ENCODE measurements at regions not wholly inside any gene's neighbourhood (a gene's known extent, or its start where the extent isn't known, plus 50 kb on each side); places are given as distances from the start of the nearest gene placed in this dataset.

DNA sequence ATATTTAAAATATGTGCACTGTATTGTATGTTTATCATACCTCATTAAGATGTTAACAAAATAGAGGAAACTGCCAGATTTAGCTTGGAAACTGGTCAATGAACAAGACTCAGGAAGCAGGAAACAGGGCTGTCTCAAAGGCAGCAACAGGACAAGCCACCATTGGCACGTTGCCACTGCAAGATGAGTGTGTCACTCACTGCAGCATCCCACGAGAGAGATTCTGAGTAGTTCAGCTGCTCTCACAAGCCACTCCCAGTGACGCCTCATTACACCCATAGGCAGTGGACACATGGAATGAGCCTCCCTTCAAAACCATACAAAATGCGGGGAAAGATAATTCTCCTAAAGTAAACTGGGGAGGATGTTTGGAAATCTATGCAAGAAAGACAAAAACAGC, 181.9 kb upstream of the DLGAP1 start:
- no peak for DNase-seq

DNA sequence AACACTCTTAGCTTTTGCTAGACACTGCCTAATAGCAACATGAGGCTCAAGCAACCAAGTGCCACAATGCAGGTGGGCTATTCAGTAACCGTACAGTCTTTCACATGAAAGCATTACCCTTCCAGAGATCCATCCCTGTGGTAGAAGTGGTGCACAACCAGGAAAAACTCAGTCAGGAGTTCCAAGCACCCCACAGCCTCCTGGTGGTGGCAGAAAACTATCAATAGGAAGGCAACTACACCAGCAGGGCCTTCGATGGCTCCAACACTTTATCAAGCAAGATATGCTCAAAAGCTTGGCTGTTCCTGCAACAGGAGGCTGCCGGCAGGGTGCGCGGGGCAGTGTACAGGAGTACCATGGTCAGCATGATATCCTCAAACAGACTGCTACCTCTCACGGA, 176.1 kb upstream of the DLGAP1 start:
- no peak for DNase-seq

DNA sequence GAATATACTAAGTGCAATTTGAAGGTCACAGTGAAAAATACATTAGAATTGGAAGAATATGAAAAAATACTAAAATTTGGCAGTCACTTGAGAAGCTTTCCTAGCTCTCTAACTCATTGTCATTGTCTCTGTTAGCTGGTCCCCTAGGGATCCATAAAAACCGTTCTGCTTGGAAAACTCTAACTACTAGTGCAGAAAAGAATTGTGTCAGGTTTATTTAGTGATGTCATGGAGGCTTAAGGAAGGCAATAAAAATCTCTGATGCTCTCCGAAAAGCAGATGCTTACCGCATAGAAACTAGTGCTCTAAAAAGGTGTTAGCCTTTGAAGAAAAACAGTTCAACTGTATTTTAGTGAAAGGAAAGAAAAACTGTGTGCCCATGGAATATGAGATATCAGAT, 150.1 kb upstream of the DLGAP1 start:
- DNase-seq: no peak

DNA sequence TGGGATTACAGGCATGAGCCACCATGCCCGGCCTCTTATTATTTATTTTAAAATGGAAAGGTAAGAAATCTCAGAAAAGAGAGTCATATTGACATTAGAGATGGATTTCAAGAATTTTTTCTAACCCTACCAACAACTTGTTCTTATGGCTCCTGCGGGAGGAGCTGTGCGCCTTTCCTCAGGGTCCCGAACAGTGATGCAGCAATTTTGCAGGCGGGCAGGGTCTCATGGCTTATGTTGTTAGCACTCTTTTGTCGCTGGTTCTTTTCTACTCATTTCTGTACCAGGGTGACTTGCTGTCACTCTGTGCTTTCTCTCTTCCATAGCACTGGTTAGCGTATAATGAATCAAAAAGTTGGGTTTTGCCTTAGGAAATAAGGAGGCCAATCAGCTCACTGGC, 148.8 kb upstream of the DLGAP1 start:
- DNase-seq: no peak

DNA sequence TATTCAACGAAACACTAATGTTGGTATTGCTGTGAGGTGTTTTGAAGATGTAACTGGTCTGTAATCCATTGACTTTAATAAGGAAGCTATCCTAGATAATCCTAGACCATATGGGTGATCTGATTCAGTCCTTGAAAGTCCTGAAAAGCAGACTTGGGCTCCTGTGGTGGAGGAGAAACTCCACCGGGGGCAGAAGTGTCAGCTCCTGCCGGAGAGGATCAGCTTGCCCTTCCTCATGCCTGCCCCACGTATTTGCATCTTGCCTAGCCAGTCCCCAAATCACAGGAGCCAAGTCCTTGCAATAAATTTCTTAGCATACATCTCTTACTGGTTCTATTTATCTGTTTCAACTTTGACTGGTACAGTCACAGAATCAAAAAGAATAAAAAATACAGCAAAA, 144.2 kb upstream of the DLGAP1 start:
- no peak for DNase-seq

DNA sequence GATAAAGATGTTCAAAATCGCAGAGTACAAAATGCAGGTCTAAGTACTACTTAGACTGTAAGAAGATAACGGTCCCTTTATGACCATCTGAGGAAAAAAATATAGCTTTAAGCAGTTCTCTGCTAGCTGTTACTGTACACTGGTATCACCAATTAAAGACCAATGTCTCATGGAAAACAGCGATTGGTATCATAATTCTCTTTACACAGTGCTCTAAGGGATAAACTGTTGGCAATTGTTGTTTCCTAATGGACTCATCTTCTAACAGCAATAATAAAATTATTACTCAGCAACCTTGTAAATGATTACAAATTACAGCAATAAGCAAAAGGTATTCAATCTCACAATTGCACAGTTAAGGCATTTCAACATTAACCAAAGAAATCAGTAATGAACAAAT, 142.2 kb upstream of the DLGAP1 start:
- no peak for DNase-seq

DNA sequence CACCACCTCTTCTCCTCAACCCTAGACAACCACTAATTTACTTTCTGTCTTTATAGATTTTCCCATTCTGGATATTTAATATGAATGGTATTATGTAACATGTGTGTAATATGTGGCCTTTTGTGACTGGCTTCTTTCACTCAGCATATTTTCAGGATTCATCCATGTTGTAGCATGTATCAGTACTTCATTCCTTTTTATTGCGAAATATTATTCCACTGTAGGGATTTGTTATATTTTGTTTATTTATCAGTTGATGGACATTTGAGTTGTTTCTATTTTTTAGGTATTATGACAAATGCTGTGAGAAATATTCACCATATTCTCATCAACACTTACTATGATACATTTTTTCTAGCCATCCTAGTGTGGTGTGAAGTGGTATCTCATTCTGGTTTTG, 138.8 kb upstream of the DLGAP1 start:
- DNase-seq: no peak

DNA sequence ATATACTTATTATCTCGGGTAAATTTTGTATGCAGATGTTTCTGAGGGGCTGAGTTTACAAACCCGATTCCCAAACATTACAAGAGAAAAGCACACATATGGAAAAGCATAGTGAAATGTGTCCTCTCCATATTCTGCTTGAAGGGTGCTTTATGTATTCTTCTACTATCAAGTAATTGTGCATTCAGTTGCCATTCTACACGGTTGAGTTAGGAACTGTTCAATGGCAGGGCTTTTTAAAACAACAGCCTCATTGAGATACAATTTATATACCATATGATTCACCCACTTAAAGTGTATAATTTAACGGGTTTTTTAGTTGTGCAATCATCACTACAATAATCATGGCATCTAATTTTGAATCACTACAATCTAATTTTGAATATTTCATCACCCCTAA, 138.4 kb upstream of the DLGAP1 start:
- no peak for DNase-seq

DNA sequence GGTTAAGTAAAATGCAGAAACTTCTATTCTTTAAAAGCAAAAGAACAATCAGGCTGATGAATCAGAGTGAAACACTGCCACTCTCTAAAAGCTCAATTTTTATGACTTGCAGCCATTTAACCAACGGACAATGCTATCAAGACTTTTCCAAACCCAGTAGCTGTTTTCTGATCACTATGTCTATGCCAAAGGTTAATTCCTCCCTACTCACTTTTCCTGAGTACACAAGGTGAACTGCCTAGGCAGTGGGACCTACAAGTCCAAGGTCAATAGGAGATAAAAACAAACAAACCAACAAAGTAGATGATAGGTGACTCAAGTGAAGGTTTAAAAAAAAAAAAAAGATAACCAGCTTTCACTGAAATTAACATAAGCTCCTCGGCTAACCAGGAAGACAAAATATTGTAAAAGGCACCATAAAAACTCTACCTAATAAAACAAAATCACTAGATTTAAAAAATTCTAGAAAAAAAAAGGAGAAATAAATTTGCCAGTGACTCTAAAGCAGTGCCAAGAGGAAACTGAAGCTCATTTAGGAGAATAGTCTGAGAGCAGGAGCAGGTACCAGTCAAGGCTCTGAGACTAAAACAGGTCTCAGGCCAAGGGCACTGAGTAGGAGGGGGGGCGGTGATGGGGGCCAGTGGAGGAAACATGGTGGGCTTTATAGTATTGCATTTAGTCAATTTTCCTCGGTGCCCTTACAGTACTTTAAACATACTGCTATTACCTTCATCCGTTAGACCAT, 134.1 kb upstream of the DLGAP1 start:
- DNase-seq: no peak

DNA sequence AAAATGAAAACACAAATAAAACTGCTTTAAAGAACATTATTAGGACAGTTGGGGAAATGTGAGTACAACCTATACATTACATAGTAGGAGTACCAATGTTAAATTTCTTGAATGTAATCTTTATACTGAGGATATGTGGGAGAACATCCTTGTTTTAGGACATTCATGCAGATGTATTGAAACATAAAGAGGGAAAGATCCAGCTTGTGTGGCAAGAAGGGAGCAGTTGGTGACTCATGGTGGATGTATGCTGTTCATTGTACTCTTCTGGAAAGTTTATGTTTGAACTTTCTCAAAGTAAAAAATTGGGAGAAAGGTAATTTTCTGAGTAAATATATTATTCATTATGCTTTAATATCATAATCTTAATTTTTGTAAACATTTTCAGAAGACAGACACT, 132.1 kb upstream of the DLGAP1 start:
- no peak for DNase-seq

DNA sequence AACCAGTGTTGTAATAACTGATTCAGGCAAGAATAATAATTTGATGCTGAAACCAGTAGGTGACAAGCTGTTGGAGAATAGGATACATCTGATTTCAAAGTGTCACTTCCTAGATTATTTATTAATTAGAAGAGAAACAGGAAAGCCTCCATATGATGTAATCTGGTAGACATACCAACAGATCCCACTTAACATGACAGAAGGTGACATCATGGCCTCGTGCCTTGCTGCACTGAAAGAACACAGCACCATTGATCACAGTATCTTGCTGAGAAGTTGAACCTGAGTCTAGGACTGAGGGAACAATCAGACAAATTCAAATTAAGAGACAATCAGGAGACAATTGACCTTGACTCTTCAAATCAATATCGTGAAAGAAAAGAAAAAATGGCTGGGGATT, 131.6 kb upstream of the DLGAP1 start:
- no peak for DNase-seq

DNA sequence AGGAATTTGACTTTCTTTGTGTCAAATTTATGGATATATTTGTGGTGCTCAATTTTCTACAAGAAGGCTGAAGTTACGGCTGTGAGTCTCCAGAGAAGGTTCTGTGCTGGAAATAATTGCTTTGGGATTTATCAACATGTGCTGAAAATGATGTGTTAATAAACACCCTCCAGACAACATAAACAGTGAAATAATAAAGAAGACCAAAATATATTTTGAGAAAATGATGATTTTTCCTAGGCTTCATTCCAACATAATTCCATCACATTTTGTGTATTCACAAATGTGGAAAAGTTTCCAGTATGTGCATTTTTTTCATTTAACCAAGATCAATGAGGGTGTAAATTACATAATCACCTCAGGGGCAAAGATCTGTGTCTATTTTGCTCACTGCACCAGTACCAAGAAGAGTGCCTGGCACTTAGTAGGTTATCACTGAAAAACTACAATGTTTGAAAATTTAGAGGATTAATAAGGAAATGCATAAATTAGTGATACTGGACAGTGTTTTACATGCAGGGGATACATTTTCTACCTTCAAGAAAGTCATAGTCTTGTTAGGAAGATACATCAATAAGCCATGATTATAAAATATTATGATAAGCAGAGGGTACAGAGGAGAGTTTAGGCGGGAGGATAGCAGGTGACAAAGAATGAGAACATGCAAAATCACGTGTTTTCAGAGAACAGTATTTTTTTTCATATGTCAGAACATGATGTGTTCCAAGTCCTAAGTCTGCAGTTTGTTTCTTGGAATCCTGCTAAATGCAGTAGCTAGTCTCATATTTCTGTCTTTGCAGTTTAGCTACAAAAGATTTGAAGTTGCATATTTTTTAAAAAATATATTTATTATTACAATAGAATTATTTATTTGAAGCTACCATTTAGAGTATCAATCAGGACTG, 127.6 kb upstream of the DLGAP1 start:
- no peak for DNase-seq

DNA sequence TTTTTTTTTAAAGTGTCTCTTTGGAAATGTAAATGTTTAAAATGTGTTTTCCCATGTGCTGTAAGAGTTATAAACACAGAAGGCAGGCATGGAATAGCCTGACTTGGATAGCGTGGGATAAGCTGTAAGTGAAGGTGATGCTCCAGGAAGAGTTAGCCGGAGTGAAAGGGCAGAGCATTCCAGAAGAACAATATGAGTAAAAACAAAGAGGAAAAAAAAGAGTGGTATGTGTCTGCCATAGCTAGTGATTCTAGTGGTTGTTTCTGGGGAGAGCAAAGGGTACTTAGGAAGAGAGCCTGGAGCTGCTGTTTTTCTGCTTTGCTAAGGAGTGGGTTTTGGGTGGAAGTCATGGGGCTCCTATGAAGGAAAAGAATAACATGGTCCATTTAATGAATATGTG, 126.9 kb upstream of the DLGAP1 start:
- DNase-seq: no peak

DNA sequence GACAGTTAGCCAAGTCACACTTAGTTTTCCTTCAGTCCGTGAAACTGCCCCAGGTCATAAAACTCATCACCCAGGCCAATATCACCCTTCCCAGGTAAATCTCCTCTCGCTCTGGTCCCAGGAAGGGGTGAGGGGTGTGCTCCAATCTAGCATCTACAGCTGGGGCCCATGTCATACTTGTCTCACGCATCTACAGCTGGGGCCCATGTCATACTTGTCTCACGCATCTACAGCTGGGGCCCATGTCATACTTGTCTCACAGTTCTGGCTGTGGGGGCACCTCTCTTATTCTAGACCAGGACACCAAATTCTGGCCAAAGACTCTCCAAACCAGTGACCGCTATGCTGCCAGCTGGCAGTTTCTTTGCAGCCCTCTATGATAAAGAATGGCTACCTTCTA, 123.3 kb upstream of the DLGAP1 start:
- no peak for DNase-seq

DNA sequence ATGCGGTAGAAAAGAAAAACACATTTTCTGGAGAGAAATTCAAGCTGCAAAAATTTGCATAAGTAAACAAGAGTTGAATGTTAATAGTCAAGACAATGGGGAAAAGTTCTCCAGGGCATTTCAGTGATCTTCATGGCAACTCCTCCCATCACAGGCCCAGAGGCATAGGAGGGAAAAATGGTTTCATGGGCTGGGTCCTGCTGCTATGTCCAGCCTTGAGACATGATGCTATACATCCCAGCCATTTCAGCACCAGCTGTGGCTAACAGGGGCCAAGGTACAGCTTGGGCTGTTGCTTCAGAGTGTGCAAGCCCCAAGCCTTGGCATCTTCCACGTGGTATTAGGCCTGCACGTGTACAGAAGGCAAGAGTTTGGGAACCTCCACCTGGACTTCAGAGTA, 118.6 kb upstream of the DLGAP1 start:
- no peak for DNase-seq

DNA sequence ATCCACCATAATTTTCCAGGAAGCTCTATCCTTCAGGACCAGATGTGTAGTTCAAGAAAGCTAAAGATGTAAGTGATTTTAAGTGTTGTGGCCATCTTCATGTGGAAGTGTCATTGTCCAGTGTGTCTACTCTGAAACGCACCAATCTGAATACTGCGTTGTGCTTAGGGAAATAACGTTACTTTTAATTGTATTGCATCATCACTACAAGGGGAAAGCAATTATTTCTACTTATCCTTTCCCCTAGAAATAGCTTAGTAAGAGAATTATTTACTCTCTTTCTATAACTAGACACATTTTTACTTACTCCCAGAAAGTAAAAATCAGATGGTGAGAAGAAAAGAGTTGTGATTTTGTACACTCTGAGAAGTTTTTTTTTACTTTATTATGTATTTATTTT, 102.4 kb upstream of the DLGAP1 start:
- DNase-seq: no peak

DNA sequence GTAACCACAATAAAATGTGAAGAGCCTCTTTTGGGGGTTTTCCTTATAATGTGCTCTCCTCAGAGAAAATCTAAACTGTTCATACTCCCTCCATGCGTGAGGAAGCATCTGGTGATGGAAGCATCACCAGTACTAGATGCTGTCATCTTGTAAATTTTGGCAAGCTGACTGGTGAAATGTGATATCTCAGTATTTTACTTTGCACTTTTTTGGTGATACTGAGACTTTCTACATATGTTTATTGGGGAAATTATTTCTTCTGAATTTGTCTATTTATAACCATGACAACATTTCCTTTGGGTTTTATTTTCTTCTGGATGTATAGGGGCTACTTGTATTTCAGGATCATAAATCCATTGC, 95.9 kb upstream of the DLGAP1 start:
- no peak for DNase-seq

DNA sequence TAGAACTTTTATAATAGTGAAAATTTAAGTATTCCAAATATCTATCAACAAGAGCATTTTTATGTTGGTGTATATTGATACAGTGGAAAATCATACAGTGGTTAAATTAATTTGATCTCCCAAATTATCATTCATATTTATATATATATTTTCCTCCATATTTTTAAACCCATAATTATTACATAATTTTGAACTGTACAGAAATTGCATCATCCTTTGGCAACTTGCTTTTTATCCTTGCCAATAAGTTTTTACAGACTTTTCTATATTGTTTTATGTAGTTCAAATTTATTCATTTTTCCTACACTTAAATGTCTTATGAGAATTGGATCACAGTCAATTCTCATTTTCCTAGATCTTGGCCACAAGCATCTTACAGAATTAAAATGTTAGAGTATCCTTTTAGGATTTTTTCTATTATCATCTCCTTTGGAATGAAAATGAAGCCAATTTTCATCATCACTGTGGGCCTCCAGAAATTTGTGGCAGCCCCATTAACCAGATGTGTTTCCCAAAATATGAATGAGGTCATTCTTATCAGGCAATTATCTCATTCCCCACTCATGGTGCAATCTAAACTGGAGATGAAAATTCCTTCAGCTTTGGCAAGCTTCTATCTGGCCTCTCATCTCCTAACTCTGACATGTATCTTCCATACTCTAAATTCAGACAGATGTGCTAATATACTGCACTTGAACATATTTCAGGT, 94.2 kb upstream of the DLGAP1 start:
- no peak for DNase-seq

DNA sequence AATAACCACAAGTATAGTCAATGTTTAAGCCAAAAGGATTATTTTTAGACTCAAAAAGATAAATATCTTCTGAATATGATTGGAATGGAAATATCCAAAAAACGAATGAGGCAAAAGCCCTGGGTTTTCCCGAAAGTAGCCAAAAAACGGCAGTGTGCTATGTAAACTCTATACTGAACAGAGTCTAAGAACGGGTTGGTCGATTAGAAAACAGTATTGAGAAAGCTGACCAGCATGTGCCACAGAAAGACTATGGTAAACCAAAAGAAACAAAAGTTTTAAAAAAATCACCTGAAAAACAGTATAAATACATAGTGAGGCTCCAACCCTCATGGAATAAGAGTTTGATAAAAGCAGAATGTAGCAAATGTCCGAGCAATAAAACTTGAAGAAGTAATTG, 92.0 kb upstream of the DLGAP1 start:
- no peak for DNase-seq

DNA sequence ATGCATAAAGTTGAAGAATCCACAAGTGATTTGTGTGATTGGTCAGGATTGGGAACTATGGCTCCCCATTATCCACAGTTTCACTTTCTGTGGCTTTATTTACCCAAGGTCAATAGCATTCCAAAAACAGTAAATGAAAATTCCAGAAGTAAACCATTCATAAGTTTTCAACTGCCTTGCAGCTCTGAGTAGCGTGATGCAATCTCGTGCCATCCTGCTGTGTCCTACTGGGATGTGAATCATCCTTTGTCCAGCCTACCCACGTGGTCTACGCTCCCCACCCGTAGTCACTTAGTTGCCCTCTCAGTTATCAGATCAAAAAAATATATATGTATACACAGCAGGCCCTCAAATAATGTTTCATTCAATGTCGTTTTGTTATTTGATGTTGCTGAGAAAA, 89.0 kb upstream of the DLGAP1 start:
- no peak for DNase-seq

DNA sequence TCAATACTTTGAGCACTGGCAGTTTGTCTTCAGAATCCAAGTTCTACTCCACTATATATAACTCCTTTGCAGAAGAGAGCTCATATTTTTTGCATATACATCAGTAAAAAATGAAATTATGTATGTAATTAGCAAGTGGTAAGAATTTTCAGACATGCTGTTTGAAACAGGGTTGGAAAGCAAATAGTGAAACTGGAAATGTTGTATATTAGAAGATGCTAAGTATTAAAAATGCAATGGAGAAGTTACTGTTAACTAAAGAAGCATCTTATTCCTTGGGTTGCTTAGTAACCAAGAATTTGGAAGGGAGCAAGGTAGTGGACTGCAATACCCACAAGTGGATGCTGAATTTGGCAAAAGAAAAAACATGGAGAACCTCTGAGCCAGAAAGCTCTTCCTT, 88.6 kb upstream of the DLGAP1 start:
- DNase-seq: no peak

DNA sequence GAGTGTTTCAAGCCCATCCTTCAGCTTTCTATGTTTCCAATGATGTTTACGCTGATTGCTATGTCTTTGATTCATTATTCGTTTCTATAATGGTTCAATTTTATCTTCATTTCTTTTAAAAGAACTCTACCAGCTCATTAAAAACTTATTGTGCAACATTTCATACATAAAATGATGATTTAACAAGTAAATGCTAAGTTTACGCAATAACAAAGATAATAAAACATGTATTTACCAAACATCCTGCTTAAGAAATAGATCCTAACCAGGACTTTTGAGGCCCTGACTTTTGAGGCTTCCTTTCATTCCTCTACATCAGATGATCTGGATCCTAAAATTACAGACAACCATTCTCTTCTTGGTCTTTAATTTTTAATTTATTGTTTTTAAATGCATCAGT, 86.5 kb upstream of the DLGAP1 start:
- DNase-seq: no peak

DNA sequence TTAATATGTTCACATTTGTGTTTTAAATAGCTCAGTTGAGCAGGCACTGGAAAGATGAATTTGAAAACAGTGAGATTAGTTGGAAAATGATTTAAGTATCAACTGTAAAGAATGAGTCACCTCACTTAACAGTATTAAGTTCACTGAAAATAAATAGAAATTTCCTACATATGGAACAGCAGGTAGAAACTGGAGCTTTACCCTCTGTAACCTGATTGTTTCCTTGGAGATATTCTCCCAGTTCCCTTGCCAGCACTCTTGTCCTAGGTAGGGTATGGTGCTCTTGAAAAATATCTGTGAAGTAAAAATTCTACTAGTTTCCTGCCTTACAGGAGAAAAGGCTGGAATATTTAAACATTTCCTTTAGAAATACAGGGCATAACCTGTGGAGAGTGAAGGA, 81.3 kb upstream of the DLGAP1 start:
- no peak for DNase-seq

DNA sequence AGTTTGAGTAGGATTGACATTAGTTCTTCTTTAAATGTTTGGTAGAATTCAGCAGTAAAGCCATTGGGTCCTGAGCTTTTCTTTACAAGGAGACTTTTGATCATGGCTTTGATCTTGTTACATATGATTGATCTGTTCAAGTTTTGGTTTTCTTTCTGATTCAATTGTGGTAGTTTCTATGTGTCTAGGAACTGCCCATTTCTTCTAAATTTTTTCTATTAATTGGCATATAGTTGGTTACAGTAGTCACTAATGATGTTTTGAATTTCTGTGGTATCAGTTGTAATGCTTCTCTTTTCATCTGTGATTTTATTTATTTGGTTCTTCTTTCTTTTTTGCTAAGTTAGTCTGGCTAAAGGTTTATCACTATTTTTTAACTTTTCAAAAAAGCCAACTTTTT, 73.3 kb upstream of the DLGAP1 start:
- DNase-seq: no peak
